Right lobe of liver (tissue), 6 donors: ENCODE measurements at regions not wholly inside any gene's neighbourhood (a gene's known extent, or its start where the extent isn't known, plus 50 kb on each side); places are given as distances from the start of the nearest gene placed in this dataset.

ENCODE experiments used
- ATAC-seq, 4 donors: fragments of 200-7000 bp; cut with Tn5 transposase; one replicate each; pipeline ENCODE4 v1.9.1; 2020; ENCODE audit warnings: mild to moderate bottlenecking in 4 of 4, moderate library complexity in 4 of 4
- DNase-seq, 3 donors: peaks; one replicate each; pipeline ENCODE4 v3.0.0-alpha.2; 2020
- H3K27ac ChIP-seq, 3 donors: fragments of 200-600 bp; one replicate each; pipeline ENCODE4 v1.8.0; 2022
- H3K27me3 ChIP-seq, 2 donors: fragments of 200-600 bp; one replicate each; pipeline ENCODE4 v1.8.0; 2022
- H3K36me3 ChIP-seq, 4 donors: fragments of 200-600 bp; sonication (generic) in 1 of 4; one replicate each; pipeline versions ENCODE4 v1.5.1 to v1.8.0; 2017 to 2022; ENCODE audit warnings: control low read depth in 1 of 4
- H3K4me1 ChIP-seq, 4 donors: fragments of 200-600 bp; sonication (generic) in 1 of 4; one replicate each; pipeline versions ENCODE4 v1.5.1 to v1.8.0; 2017 to 2022; ENCODE audit warnings: control low read depth in 1 of 4
- H3K4me3 ChIP-seq, 3 donors: fragments of 200-600 bp; one replicate each; pipeline ENCODE4 v1.8.0; 2022
- H3K9me3 ChIP-seq, 4 donors: fragments of 200-600 bp; sonication (generic) in 1 of 4; one replicate each; pipeline versions ENCODE4 v1.5.1 to v1.8.0; 2017 to 2022; ENCODE audit warnings: control low read depth in 1 of 4
- POLR2A ChIP-seq: fragments of 450-650 bp; IDR thresholded peaks from one replicate; pipeline ENCODE4 v1.6.1; 2017; ENCODE audit warnings: antibody characterized with exemption, mild to moderate bottlenecking
- WGBS: methylation state at CpG from one replicate; pipeline ENCODE4 v1.1.6; 2018; ENCODE audit warnings: low coverage, low lambda C conversion rate; ENCODE audit not compliant: insufficient coverage; ENCODE audit errors: missing lambda C conversion rate; 5-methylcytosine and 5-hydroxymethylcytosine counted together
- intact Hi-C, 2 donors: fragments of 100-400 bp; cut with DNase I; formaldehyde crosslinking; loops; one replicate each; pipeline versions ENCODE4 v1.11.2 to v1.14.1; 2022
- TF ChIP-seq, protein P1 (sequence below), 4 donors: fragments of 200-600 bp in 3 of 4; fragments of 450-650 bp in 1 of 4; IDR thresholded peaks; one replicate each; pipeline versions ENCODE4 v1.5.1 to v1.8.0; 2016 to 2022; ENCODE audit warnings: antibody characterized with exemption in 4 of 4, mild to moderate bottlenecking in 2 of 4
- donor health status: DM: no; HTN: yes; CAD: no.
- donor health status: DM: no; HTN: no; CAD: no.
- donor health status: DM: no; HTN: no; CAD: no.
- donor health status: DM: no; HTN: yes; CAD: no.
- donor health status: DM: no; HTN: yes; CAD: no.

DNA sequence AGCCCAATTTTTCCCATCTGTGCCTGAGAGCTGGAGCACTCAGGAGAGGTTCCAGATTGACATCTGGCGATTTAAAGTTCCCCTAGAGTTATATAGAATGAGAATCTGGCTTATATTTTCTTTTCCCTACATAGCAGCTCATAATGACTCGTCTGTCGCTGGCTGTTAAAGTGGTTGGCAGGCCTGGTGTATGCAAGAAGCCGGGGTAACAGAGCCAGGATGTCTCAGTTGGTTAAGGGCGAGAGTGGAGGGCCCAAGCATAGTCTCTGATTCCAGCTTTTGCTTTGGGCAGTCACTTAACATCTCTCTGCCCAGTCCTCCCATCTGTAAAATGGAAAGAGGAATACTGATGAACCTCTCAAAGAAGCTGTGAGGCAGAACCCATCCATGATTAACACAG lies 751.6 kb downstream of the NOVA1 start:
- H3K27me3 ChIP-seq: no peaks in the 10 kb centered on the region
- DNase-seq (no peak), ATAC-seq (no peak)
- no peak overlapping the region for H3K4me3 ChIP-seq
- no peaks in the 10 kb centered on the region for H3K36me3 ChIP-seq
- WGBS: 39% methylated on average over 5 of the region's 5 CpGs
- intact Hi-C loops: no loop called here
- no peak overlapping the region for H3K27ac ChIP-seq
- TF ChIP-seq, protein P1, sequence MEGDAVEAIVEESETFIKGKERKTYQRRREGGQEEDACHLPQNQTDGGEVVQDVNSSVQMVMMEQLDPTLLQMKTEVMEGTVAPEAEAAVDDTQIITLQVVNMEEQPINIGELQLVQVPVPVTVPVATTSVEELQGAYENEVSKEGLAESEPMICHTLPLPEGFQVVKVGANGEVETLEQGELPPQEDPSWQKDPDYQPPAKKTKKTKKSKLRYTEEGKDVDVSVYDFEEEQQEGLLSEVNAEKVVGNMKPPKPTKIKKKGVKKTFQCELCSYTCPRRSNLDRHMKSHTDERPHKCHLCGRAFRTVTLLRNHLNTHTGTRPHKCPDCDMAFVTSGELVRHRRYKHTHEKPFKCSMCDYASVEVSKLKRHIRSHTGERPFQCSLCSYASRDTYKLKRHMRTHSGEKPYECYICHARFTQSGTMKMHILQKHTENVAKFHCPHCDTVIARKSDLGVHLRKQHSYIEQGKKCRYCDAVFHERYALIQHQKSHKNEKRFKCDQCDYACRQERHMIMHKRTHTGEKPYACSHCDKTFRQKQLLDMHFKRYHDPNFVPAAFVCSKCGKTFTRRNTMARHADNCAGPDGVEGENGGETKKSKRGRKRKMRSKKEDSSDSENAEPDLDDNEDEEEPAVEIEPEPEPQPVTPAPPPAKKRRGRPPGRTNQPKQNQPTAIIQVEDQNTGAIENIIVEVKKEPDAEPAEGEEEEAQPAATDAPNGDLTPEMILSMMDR (IDR thresholded peaks at IDR 0.05): no peak
- TF ChIP-seq POLR2A: no peak
- no peaks in the 10 kb centered on the region for H3K4me1 ChIP-seq
- H3K9me3 ChIP-seq: no peaks in the 10 kb centered on the region

- Histone ChIP-seq H3K36me3 (no peaks in the 10 kb centered on the region), H3K27me3 (no peaks in the 10 kb centered on the region), H3K4me3 (no peak overlapping the region), H3K9me3 (no peaks in the 10 kb centered on the region), H3K27ac (no peak overlapping the region), H3K4me1 (no peaks in the 10 kb centered on the region)
- intact Hi-C loops: no loop called here
- 31% methylated on average over 5 of the region's 5 CpGs for WGBS
- TF ChIP-seq POLR2A: no peak
- TF ChIP-seq, protein P1 (IDR thresholded peaks at IDR 0.05): no peak
- no peak for DNase-seq
- ATAC-seq: no peak
These were observed 754.1 kb downstream of the NOVA1 start for GRCh38 chr14:25843481-25844470.

DNA sequence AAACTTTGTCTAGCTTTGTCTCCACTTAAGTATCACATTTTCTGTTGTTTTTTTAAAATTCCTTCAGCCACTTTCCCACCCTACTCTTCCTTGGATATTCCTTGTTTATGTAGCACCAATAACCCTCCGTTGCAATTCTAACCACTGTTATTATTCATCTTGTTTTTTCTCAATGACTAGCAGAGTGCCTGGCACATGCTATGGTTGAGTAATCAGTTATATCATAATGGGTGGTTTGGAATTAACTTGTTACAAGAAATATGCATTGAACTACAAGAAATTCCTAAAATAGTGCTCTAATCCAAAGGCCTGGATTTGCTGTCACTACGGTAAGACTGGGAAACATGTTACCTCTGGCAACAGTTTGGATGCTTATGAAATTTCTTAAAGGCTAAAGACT lies 756.6 kb downstream of the NOVA1 start:
- H3K27me3 ChIP-seq: no peaks in the 10 kb centered on the region
- H3K27ac ChIP-seq: no peak overlapping the region
- ATAC-seq (no peak), DNase-seq (no peak)
- intact Hi-C loops: no loop called here
- WGBS: 45% methylated on average over 2 of the region's 2 CpGs
- H3K9me3 ChIP-seq: no peaks in the 10 kb centered on the region
- no peaks in the 10 kb centered on the region for H3K36me3 ChIP-seq
- no peaks in the 10 kb centered on the region for H3K4me1 ChIP-seq
- TF ChIP-seq, protein P1 (IDR thresholded peaks at IDR 0.05): no peak
- no peak for TF ChIP-seq POLR2A
- H3K4me3 ChIP-seq: no peak overlapping the region

DNA sequence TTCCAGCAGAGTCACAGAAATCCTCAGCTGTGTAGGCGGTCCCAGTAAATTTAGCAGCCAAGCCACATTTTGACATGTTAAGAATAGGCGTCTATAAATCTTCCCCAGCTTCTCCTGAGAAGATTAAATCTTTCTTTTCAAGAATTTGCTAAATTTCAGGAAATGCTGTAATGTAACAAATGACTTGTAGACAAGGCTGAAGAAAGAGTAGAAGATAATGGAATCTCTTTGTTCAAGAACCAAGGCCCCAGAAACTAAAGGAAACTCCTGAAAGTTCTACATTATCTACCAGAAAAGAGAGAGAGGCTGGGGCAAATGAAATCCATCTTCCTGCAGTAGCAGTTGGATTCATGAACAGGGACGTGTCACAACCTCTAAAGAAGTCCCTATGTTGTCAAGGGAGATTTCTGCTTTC lies 760.3 kb downstream of the NOVA1 start:
- 30% methylated on average over 3 of the region's 3 CpGs for WGBS
- ATAC-seq (no peak), DNase-seq (no peak)
- TF ChIP-seq, protein P1 (IDR thresholded peaks at IDR 0.05): no peak
- TF ChIP-seq POLR2A: no peak
- intact Hi-C loops: no loop called here
- Histone ChIP-seq H3K36me3 (no peaks in the 10 kb centered on the region), H3K4me1 (no peaks in the 10 kb centered on the region), H3K27me3 (no peaks in the 10 kb centered on the region), H3K27ac (no peak overlapping the region), H3K9me3 (no peaks in the 10 kb centered on the region), H3K4me3 (no peak overlapping the region)
